ENCODE measurements at regions not wholly inside any gene's neighbourhood (a gene's known extent, or its start where the extent isn't known, plus 50 kb on each side); places are given as distances from the start of the nearest gene placed in this dataset.

DNA sequence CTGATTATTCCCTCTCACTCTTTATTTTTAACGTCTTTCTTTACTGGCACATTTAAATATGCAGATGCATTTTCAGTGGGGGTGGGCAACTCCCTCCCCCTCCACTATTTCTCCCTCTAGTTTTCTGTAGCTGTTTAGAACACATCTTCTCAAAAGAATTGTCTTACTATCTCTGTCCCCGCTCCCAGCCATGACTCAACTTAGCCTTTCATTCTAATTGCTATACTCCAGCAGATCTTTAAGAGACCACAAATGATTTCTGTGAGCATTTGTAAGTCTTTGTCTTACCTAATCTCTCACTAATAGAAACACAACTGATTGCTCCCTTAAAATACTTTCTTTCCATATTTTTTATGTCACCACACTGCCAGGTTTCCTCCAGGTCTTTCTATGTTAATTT is 350.9 kb downstream of the SPRY2 start:
- no peaks in the 10 kb centered on the region for H3K4me1 ChIP-seq
- intact Hi-C loops (cut with DNase I; ENCODE audit: low total_unique reads): no loop called here
- TF ChIP-seq POLR2A (IDR thresholded peaks at IDR 0.05) (no peak), POLR2AphosphoS5 (IDR thresholded peaks at IDR 0.05) (no peak)
- TF ChIP-seq, protein P1, sequence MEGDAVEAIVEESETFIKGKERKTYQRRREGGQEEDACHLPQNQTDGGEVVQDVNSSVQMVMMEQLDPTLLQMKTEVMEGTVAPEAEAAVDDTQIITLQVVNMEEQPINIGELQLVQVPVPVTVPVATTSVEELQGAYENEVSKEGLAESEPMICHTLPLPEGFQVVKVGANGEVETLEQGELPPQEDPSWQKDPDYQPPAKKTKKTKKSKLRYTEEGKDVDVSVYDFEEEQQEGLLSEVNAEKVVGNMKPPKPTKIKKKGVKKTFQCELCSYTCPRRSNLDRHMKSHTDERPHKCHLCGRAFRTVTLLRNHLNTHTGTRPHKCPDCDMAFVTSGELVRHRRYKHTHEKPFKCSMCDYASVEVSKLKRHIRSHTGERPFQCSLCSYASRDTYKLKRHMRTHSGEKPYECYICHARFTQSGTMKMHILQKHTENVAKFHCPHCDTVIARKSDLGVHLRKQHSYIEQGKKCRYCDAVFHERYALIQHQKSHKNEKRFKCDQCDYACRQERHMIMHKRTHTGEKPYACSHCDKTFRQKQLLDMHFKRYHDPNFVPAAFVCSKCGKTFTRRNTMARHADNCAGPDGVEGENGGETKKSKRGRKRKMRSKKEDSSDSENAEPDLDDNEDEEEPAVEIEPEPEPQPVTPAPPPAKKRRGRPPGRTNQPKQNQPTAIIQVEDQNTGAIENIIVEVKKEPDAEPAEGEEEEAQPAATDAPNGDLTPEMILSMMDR (IDR thresholded peaks at IDR 0.05 in 8 of 11, conservative IDR thresholded peaks at IDR 0.05 in 3 of 11): no peak
- no peaks in the 10 kb centered on the region for H3K27me3 ChIP-seq (replicated peaks in 1 of 7)
- 69 to 82% (median 72%) methylated on average over 2 of the region's 2 CpGs for WGBS, 5 donors
- H3K4me3 ChIP-seq: no peak overlapping the region
- H3K9me3 ChIP-seq: no peaks in the 10 kb centered on the region
- no peak for DNase-seq
- H3K36me3 ChIP-seq: no peaks in the 10 kb centered on the region
- no peak overlapping the region for H3K27ac ChIP-seq

DNA sequence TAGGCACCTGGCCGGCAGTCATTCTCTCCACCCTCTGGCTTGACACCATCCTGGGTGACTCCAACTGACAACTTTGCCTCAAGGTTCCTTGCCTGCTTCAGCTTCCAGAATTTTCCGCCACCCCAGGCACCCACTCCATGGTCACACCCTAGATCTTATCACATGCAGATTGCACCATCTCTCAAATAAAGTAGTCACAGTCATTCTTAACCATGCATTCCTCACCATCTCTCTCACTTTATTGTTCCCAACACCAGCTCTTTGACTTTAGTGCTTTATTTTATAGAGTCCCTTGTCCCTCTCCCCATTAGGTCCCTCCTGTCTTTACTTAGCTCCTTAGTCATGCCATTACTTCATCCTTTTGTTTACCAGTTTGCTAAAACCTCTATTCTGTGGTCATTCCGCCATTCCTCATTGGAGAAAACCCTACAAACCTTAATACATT is 351.7 kb downstream of the SPRY2 start:
- no peaks in the 10 kb centered on the region for H3K36me3 ChIP-seq
- intact Hi-C loops (cut with DNase I; ENCODE audit: low total_unique reads): no loop called here
- H3K27me3 ChIP-seq (replicated peaks in 1 of 7): no peaks in the 10 kb centered on the region
- WGBS, 5 donors: 89 to 95% (median 94%) methylated on average over 3 of the region's 3 CpGs
- H3K4me3 ChIP-seq: no peak overlapping the region
- no peak overlapping the region for H3K27ac ChIP-seq
- H3K9me3 ChIP-seq: no peaks in the 10 kb centered on the region
- H3K4me1 ChIP-seq: no peaks in the 10 kb centered on the region
- no peak for DNase-seq
- TF ChIP-seq, protein P1 (IDR thresholded peaks at IDR 0.05 in 8 of 11, conservative IDR thresholded peaks at IDR 0.05 in 3 of 11): no peak
- TF ChIP-seq POLR2AphosphoS5 (IDR thresholded peaks at IDR 0.05): no peak
- TF ChIP-seq POLR2A (IDR thresholded peaks at IDR 0.05): no peak

DNA sequence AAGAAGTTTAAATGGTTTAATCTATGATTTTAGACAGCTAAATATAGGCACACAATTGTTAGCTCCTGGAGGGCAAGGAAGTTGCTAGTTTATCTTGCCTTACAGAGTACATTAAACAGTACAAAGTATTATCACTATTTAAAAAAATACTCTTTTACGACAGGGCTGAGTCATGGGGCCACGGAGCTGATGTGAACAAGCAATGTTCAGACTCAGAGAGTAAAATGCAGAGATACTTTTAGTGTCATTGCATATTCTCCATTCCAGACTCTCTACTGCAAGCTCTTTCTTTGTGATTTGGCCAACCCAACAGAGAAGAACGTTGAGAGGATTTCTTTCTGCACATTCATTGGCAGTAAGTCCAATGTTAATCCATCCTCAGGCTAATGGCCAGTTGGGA is 352.4 kb downstream of the SPRY2 start:
- Histone ChIP-seq H3K27me3 (replicated peaks in 1 of 7) (no peaks in the 10 kb centered on the region), H3K27ac (no peak overlapping the region), H3K4me1 (no peaks in the 10 kb centered on the region), H3K4me3 (no peak overlapping the region), H3K9me3 (no peaks in the 10 kb centered on the region), H3K36me3 (no peaks in the 10 kb centered on the region)
- no peak for DNase-seq
- 74 to 87% (median 83%) methylated on average over 3 of the region's 3 CpGs for WGBS, 5 donors
- intact Hi-C loops (cut with DNase I; ENCODE audit: low total_unique reads): no loop called here
- TF ChIP-seq, protein P1 (IDR thresholded peaks at IDR 0.05 in 8 of 11, conservative IDR thresholded peaks at IDR 0.05 in 3 of 11): no peak
- no peak for TF ChIP-seq POLR2A (IDR thresholded peaks at IDR 0.05)
- TF ChIP-seq POLR2AphosphoS5 (IDR thresholded peaks at IDR 0.05): no peak

DNA sequence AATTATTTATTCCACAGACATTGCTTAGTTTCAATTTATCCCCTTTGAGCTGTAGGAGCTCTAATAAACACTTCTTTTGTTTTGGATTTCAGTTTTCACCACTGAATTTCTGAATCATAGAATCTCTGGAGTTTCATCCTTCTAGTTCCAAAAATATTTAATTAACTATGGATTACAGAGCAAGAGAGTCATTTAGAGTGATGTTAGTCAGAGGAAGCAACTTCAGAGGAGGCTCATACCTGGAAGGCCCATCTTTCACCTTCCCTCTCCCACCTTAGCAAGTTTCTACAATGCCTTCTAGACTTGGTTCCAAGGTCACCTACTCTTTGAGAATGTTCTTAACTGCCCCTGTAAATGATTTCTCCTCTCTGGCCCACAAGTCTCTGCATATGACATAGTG is 353.2 kb downstream of the SPRY2 start:
- Histone ChIP-seq H3K27me3 (replicated peaks in 1 of 7) (no peaks in the 10 kb centered on the region), H3K4me1 (no peaks in the 10 kb centered on the region), H3K27ac (no peak overlapping the region), H3K36me3 (no peaks in the 10 kb centered on the region), H3K9me3 (no peaks in the 10 kb centered on the region), H3K4me3 (no peak overlapping the region)
- no peak for TF ChIP-seq POLR2A (IDR thresholded peaks at IDR 0.05)
- TF ChIP-seq, protein P1 (IDR thresholded peaks at IDR 0.05 in 8 of 11, conservative IDR thresholded peaks at IDR 0.05 in 3 of 11): no peak
- TF ChIP-seq POLR2AphosphoS5 (IDR thresholded peaks at IDR 0.05): no peak
- no peak for DNase-seq
- intact Hi-C loops (cut with DNase I; ENCODE audit: low total_unique reads): no loop called here

Data from spleen (tissue), 11 donors.